ENCODE measurements at regions not wholly inside any gene's neighbourhood (a gene's known extent, or its start where the extent isn't known, plus 50 kb on each side); places are given as distances from the start of the nearest gene placed in this dataset.

- TF ChIP-seq, protein P1, sequence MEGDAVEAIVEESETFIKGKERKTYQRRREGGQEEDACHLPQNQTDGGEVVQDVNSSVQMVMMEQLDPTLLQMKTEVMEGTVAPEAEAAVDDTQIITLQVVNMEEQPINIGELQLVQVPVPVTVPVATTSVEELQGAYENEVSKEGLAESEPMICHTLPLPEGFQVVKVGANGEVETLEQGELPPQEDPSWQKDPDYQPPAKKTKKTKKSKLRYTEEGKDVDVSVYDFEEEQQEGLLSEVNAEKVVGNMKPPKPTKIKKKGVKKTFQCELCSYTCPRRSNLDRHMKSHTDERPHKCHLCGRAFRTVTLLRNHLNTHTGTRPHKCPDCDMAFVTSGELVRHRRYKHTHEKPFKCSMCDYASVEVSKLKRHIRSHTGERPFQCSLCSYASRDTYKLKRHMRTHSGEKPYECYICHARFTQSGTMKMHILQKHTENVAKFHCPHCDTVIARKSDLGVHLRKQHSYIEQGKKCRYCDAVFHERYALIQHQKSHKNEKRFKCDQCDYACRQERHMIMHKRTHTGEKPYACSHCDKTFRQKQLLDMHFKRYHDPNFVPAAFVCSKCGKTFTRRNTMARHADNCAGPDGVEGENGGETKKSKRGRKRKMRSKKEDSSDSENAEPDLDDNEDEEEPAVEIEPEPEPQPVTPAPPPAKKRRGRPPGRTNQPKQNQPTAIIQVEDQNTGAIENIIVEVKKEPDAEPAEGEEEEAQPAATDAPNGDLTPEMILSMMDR (conservative IDR thresholded peaks at IDR 0.05) = no peak
- no peak for TF ChIP-seq EZH2 (IDR thresholded peaks at IDR 0.05; ENCODE audit: low read depth)
These were observed 139.2 kb upstream of the ZMIZ1 start for GRCh38 chr10:78929541-78929940.

Measured in PC-9 (cell line).